A549 (cell line): ENCODE measurements at regions not wholly inside any gene's neighbourhood (a gene's known extent, or its start where the extent isn't known, plus 50 kb on each side); places are given as distances from the start of the nearest gene placed in this dataset.

Experiments used
- ATAC-seq, 2 experiments: fragments of 200-7000 bp in 1 of 2; fragments of >200 bp in 1 of 2; cut with Nextera tagmentation in 1 of 2; cut with Tn5 transposase in 1 of 2; 3 replicates each; pipeline versions ENCODE4 v1.8.0 to v1.9.1; 2018 to 2020; ENCODE audit warnings: mild to moderate bottlenecking in 1 of 2, moderate library complexity in 1 of 2
- CTCF ChIA-PET: fragments of 300-600 bp; sonication (Branson Sonifier 250); formaldehyde crosslinking; extraction: SDS; loops from one replicate; lab custom pipeline; 2021; ENCODE audit warnings: antibody characterized with exemption, inconsistent platforms; lab: Yijun Ruan, JAX
- POLR2A ChIA-PET: fragments of 350-600 bp; formaldehyde crosslinking; extraction: SDS; loops from one replicate; lab custom pipeline; 2021; ENCODE audit warnings: antibody characterized with exemption, inconsistent platforms; lab: Yijun Ruan, JAX
- DNase-seq, 2 experiments: peaks; one replicate each; pipeline versions ENCODE4 v3.0.0 to v3.0.0-alpha.2; 2011 to 2016; ENCODE audit warnings: low read depth in 1 of 2, low spot score in 1 of 2
- FAIRE-seq: peaks from 2 replicates; lab custom pipeline; 2011; peaks lifted over from hg19 to GRCh38; lab: Jason Lieb, UNC
- H3K27ac ChIP-seq, 2 experiments: fragments of >200 bp; sonication (Bioruptor Twin); formaldehyde crosslinking; 3 replicates each; pipeline ENCODE4 v1.5.1; 2016 to 2017
- H3K4me1 ChIP-seq: fragments of >200 bp; sonication (Bioruptor Twin); formaldehyde crosslinking; 3 replicates; pipeline ENCODE4 v1.6.1; 2016
- H3K4me2 ChIP-seq: fragments of >200 bp; sonication (Bioruptor Twin); formaldehyde crosslinking; 3 replicates; pipeline ENCODE4 v1.6.1; 2016
- H3K4me3 ChIP-seq: fragments of >200 bp; sonication (Bioruptor Twin); formaldehyde crosslinking; 3 replicates; pipeline ENCODE4 v1.5.1; 2016
- H3K9me3 ChIP-seq: fragments of >200 bp; sonication (Bioruptor Twin); formaldehyde crosslinking; 3 replicates; pipeline ENCODE4 v1.6.1; 2016
- CBX2 ChIP-seq: fragments of 200-600 bp; sonication (generic); IDR thresholded peaks from 2 replicates; pipeline ENCODE4 v1.6.1; 2016; ENCODE audit warnings: low read depth, mild to moderate bottlenecking, borderline replicate concordance
- CBX8 ChIP-seq: fragments of 200-600 bp; sonication (generic); IDR thresholded peaks from 2 replicates; pipeline ENCODE4 v1.6.1; 2016
- CEBPB ChIP-seq, 2 experiments: fragments of >200 bp in 1 of 2; sonication (Bioruptor Twin) in 1 of 2; formaldehyde crosslinking in 1 of 2; IDR thresholded peaks; 2 replicates each; pipeline ENCODE4 v1.6.1; 2012 to 2016
- CHD4 ChIP-seq: fragments of 200-600 bp; sonication (generic); IDR thresholded peaks from 2 replicates; pipeline ENCODE4 v1.6.1; 2016; ENCODE audit warnings: antibody characterized with exemption, mild to moderate bottlenecking, borderline replicate concordance
- EP300 ChIP-seq, 2 experiments: fragments of >200 bp; sonication (Bioruptor Twin); formaldehyde crosslinking; IDR thresholded peaks; 2 replicates in 1 of 2; 3 replicates in 1 of 2; pipeline ENCODE4 v1.6.1; 2016 to 2017
- FOSB ChIP-seq: fragments of 250-450 bp; sonication (Bioruptor Pico); IDR thresholded peaks from 2 replicates; pipeline ENCODE4 v1.5.0; 2020; ENCODE audit warnings: mild to moderate bottlenecking, moderate library complexity
- HOXB5 ChIP-seq: fragments of 250-450 bp; sonication (Bioruptor Pico); IDR thresholded peaks from 2 replicates; pipeline ENCODE4 v1.5.0; 2020; ENCODE audit warnings: mild to moderate bottlenecking, moderate library complexity
- JUN ChIP-seq, 2 experiments: fragments of >200 bp; sonication (Bioruptor Twin); formaldehyde crosslinking; IDR thresholded peaks; 2 replicates in 1 of 2; 3 replicates in 1 of 2; pipeline ENCODE4 v1.6.1; 2016 to 2017
- KDM1A ChIP-seq: fragments of 200-600 bp; sonication (generic); IDR thresholded peaks from 2 replicates; pipeline ENCODE4 v1.6.1; 2016; ENCODE audit warnings: low read depth, mild to moderate bottlenecking
- MAFK ChIP-seq: fragments of 450-650 bp; IDR thresholded peaks from 2 replicates; pipeline ENCODE4 v1.6.1; 2014; ENCODE audit not compliant: partially characterized antibody
- MAZ ChIP-seq: fragments of 150-350 bp; IDR thresholded peaks from 2 replicates; pipeline ENCODE4 v1.6.1; 2014; ENCODE audit warnings: antibody characterized with exemption, low read depth, low read length, borderline replicate concordance
- MYC ChIP-seq: IDR thresholded peaks from 2 replicates; pipeline ENCODE4 v1.6.1; 2012; ENCODE audit warnings: mild to moderate bottlenecking, inconsistent platforms, low read length, improper control_type of control experiment, borderline replicate concordance
- NFE2L2 ChIP-seq: fragments of 150-350 bp; conservative IDR thresholded peaks from 2 replicates; pipeline ENCODE4 v1.6.1; 2014; ENCODE audit warnings: low read length
- PHF8 ChIP-seq: fragments of 200-600 bp; sonication (generic); IDR thresholded peaks from 2 replicates; pipeline ENCODE4 v1.6.1; 2016; ENCODE audit warnings: low read depth, mild to moderate bottlenecking, antibody characterized with exemption, moderate library complexity, borderline replicate concordance
- POLR2AphosphoS2 ChIP-seq: conservative IDR thresholded peaks from 2 replicates; pipeline ENCODE4 v1.6.1; 2012; ENCODE audit warnings: low read length, improper control_type of control experiment, inconsistent platforms
- RCOR1 ChIP-seq: fragments of 150-350 bp; IDR thresholded peaks from 2 replicates; pipeline ENCODE4 v1.6.1; 2014; ENCODE audit warnings: antibody characterized with exemption, low read length, low read depth
- RFX5 ChIP-seq: fragments of 450-650 bp; IDR thresholded peaks from 2 replicates; pipeline ENCODE4 v1.7.1; 2014; ENCODE audit warnings: antibody characterized with exemption, mild to moderate bottlenecking, moderate library complexity
- RNF2 ChIP-seq: fragments of 200-600 bp; sonication (generic); IDR thresholded peaks from 2 replicates; pipeline ENCODE4 v1.6.1; 2016; ENCODE audit warnings: low read depth, mild to moderate bottlenecking, antibody characterized with exemption, moderate library complexity, borderline replicate concordance
- TFCP2L1 ChIP-seq: fragments of 250-450 bp; sonication (Bioruptor Pico); IDR thresholded peaks from 2 replicates; pipeline ENCODE4 v1.5.0; 2021; ENCODE audit warnings: mild to moderate bottlenecking
- TP53 ChIP-seq: fragments of 250-450 bp; sonication (Bioruptor Pico); IDR thresholded peaks from 2 replicates; pipeline ENCODE4 v1.5.0; 2021; ENCODE audit warnings: mild to moderate bottlenecking, moderate library complexity
- WGBS: methylation state at CpG from one replicate; pipeline ENCODE4 v1.1.6; 2017; ENCODE audit errors: missing lambda C conversion rate; 5-methylcytosine and 5-hydroxymethylcytosine counted together
- TF ChIP-seq, protein P1 (sequence below): fragments of 250-450 bp; sonication (Bioruptor Pico); IDR thresholded peaks from 2 replicates; pipeline ENCODE4 v1.5.0; 2020; ENCODE audit warnings: low read depth, mild to moderate bottlenecking, moderate library complexity
- TF ChIP-seq, protein P2 (sequence below): fragments of >200 bp; sonication (Bioruptor Twin); formaldehyde crosslinking; IDR thresholded peaks from 3 replicates; pipeline ENCODE4 v1.5.1; 2016
- TF ChIP-seq, protein P3 (sequence below): fragments of 150-350 bp; IDR thresholded peaks from 2 replicates; pipeline ENCODE4 v1.6.1; 2014; ENCODE audit warnings: low read depth, mild to moderate bottlenecking, low read length
- TF ChIP-seq, protein P4 (sequence below): fragments of >200 bp; sonication (Bioruptor Twin); formaldehyde crosslinking; IDR thresholded peaks from 3 replicates; pipeline ENCODE4 v1.6.1; 2016

DNA sequence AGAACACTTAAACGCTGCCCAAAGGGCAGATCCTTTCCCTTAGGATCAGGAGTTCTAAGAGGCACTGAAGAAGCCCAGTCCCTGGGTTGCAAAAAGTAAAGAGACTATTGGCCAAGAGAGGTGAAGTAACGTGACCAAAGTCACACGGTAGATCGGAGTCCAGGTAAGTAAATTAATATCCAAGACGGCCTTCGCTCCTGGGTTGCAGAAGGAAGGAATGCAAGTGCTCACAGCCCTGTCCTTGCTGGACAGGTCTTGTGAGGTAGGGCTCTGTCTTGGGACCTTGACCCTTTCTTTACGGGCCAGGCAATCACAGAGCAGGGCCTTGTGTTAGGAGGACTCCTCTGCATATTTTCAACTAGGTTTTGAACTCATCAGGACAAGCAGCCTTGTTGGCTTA, 243.7 kb upstream of the PDE10A start:
- Histone ChIP-seq H3K4me1 (peaks cover 18% of the 10 kb centered on the region), H3K9me3 (no peaks in the 10 kb centered on the region), H3K27ac (no peak overlapping the region), H3K4me3 (no peak overlapping the region), H3K4me2 (no peak overlapping the region)
- ChIA-PET POLR2A (no interaction called here), CTCF (interaction anchor here (0.9 kb wide), 2 partner anchors 15 to 191 kb away, joined by 3 read pairs; no protein-coding TSS in a partner anchor)
- DNase-seq (no peak), ATAC-seq (no peak), FAIRE-seq (no peak)
- WGBS: 92% methylated on average over 7 of the region's 7 CpGs
- TF ChIP-seq PHF8: no peak
- TF ChIP-seq, protein P1, sequence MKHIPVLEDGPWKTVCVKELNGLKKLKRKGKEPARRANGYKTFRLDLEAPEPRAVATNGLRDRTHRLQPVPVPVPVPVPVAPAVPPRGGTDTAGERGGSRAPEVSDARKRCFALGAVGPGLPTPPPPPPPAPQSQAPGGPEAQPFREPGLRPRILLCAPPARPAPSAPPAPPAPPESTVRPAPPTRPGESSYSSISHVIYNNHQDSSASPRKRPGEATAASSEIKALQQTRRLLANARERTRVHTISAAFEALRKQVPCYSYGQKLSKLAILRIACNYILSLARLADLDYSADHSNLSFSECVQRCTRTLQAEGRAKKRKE (CRISPR knock-in tag): no peak
- TF ChIP-seq TFCP2L1 (CRISPR knock-in tag): no peak
- TF ChIP-seq, protein P2, sequence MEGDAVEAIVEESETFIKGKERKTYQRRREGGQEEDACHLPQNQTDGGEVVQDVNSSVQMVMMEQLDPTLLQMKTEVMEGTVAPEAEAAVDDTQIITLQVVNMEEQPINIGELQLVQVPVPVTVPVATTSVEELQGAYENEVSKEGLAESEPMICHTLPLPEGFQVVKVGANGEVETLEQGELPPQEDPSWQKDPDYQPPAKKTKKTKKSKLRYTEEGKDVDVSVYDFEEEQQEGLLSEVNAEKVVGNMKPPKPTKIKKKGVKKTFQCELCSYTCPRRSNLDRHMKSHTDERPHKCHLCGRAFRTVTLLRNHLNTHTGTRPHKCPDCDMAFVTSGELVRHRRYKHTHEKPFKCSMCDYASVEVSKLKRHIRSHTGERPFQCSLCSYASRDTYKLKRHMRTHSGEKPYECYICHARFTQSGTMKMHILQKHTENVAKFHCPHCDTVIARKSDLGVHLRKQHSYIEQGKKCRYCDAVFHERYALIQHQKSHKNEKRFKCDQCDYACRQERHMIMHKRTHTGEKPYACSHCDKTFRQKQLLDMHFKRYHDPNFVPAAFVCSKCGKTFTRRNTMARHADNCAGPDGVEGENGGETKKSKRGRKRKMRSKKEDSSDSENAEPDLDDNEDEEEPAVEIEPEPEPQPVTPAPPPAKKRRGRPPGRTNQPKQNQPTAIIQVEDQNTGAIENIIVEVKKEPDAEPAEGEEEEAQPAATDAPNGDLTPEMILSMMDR: no peak
- TF ChIP-seq RCOR1: no peak
- TF ChIP-seq CEBPB (IDR thresholded peaks at IDR 0.05): no peak
- no peak for TF ChIP-seq RFX5
- no peak for TF ChIP-seq HOXB5 (CRISPR knock-in tag)
- no peak for TF ChIP-seq POLR2AphosphoS2

DNA sequence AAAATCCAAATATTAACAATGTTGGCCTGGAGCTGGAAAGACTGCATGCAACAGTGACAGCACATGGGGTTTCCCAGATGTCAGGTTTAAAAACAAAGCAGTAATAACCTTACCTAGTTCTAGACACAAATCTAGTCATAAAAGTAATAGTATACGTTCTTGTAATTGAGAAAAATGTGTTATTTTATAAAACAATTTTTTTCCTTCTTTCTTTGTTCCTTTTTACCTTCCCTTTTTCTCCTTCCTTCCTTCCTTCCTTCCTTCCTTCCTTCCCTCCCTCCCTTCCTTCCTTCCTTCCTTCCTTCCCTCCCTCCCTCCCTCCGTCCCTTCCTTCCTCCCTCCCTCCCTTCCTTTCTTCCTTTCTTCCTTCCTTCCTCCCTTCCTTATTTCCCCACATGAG, 242.7 kb upstream of the PDE10A start:
- WGBS: 73% methylated on average over 2 of the region's 2 CpGs

DNA sequence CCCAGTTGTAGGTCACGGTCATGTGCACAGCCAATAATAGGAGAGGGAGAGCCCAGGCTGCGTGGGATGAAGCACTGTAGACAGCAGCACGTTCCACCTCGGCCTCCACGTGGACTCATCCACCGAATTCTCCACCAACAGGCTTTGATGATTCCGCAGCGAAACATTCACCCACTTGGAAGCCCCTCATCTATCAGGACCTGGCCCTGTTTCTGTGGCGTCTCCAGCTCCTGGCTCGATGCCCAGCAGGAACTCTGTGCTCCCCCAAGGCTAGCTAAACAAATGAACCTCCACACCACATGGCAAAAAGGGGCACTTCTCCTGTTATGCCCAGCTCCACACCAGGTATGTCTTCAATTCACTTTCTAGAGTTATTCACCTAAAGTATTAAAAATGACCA, 237.9 kb upstream of the PDE10A start:
- peaks cover 2% of the 10 kb centered on the region; the same call in 1 of the 3 replicates for H3K4me1 ChIP-seq
- H3K4me3 ChIP-seq: no peak overlapping the region
- 94% methylated on average over 10 of the region's 10 CpGs for WGBS
- CTCF ChIA-PET: interaction anchor here (0.6 to 1.9 kb wide), 3 partner anchors 10 to 197 kb away, joined by 3 to 4 read pairs (median 4); no protein-coding TSS in a partner anchor
- no peak for DNase-seq
- H3K4me2 ChIP-seq: no peak overlapping the region
- ATAC-seq: no peak
- POLR2A ChIA-PET: no interaction called here
- TF ChIP-seq POLR2AphosphoS2: no peak
- TF ChIP-seq CBX8: no peak
- TF ChIP-seq, protein P3, sequence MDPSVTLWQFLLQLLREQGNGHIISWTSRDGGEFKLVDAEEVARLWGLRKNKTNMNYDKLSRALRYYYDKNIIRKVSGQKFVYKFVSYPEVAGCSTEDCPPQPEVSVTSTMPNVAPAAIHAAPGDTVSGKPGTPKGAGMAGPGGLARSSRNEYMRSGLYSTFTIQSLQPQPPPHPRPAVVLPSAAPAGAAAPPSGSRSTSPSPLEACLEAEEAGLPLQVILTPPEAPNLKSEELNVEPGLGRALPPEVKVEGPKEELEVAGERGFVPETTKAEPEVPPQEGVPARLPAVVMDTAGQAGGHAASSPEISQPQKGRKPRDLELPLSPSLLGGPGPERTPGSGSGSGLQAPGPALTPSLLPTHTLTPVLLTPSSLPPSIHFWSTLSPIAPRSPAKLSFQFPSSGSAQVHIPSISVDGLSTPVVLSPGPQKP: no peak
- TF ChIP-seq RNF2: no peak
- no peak for TF ChIP-seq FOSB
- no peak for TF ChIP-seq CHD4
- no peak for TF ChIP-seq KDM1A
- TF ChIP-seq MAZ: no peak
- no peak for TF ChIP-seq NFE2L2
- TF ChIP-seq, protein P2: no peak
- TF ChIP-seq, protein P1 (CRISPR knock-in tag): no peak
- H3K9me3 ChIP-seq: no peaks in the 10 kb centered on the region
- FAIRE-seq: no peak
- no peak overlapping the region for H3K27ac ChIP-seq

More for the DNA sequence above, 242.7 kb upstream of the PDE10A start:
- H3K9me3 ChIP-seq: no peaks in the 10 kb centered on the region
- TF ChIP-seq EP300 (IDR thresholded peaks at IDR 0.05) (no peak), KDM1A (no peak), MYC (no peak), TP53 (no peak), JUN (IDR thresholded peaks at IDR 0.05) (no peak), CBX2 (no peak), MAFK (no peak), NFE2L2 (no peak)
- TF ChIP-seq, protein P4, sequence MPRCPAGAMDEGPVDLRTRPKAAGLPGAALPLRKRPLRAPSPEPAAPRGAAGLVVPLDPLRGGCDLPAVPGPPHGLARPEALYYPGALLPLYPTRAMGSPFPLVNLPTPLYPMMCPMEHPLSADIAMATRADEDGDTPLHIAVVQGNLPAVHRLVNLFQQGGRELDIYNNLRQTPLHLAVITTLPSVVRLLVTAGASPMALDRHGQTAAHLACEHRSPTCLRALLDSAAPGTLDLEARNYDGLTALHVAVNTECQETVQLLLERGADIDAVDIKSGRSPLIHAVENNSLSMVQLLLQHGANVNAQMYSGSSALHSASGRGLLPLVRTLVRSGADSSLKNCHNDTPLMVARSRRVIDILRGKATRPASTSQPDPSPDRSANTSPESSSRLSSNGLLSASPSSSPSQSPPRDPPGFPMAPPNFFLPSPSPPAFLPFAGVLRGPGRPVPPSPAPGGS: no peak
- no peak for ATAC-seq
- ChIA-PET POLR2A (no interaction called here), CTCF (interaction anchor here (0.9 kb wide), 2 partner anchors 14 to 192 kb away, joined by 3 read pairs; no protein-coding TSS in a partner anchor)
- no peak for DNase-seq
- H3K4me2 ChIP-seq: no peak overlapping the region
- FAIRE-seq: no peak
- H3K27ac ChIP-seq: no peak overlapping the region
- no peak overlapping the region for H3K4me3 ChIP-seq
- peaks cover 8% of the 10 kb centered on the region for H3K4me1 ChIP-seq
